Heart left ventricle (tissue), 13 donors: ENCODE measurements at regions not wholly inside any gene's neighbourhood (a gene's known extent, or its start where the extent isn't known, plus 50 kb on each side); places are given as distances from the start of the nearest gene placed in this dataset.

Experiments
- CTCF ChIP-seq, 12 donors: fragments of 200-600 bp; sonication (generic) in 4 of 12; IDR thresholded peaks; one replicate each; pipeline versions ENCODE4 v1.5.0 to v1.8.0; 2018 to 2022; ENCODE audit warnings: antibody characterized with exemption in 12 of 12, mild to moderate bottlenecking in 5 of 12
- POLR2A ChIP-seq, 2 donors: fragments of 450-650 bp; IDR thresholded peaks; one replicate each; pipeline ENCODE4 v1.6.1; 2017; ENCODE audit warnings: antibody characterized with exemption in 2 of 2, mild to moderate bottlenecking in 2 of 2, moderate library complexity in 2 of 2
- donor health status: ischemic (EF 13 %, LVEDD 7.1; RV severe dilation, severe dysfunction).
- donor health status: DM: no; HTN: yes; CAD: no.
- donor health status: DM: no; HTN: no; CAD: no.
- donor health status: ischemic (EF 25% LVEDD 6.9; RV normal size, moderate dysfunction).
- donor health status: ischemic (EF 25% LVEDD 5.7; RV mildly dilated, moderate dysfunction).
- donor health status: ischemic (EF 35%, LVEDD 5.7; RV mildly dilated, moderate dysfunction).
- donor health status: nonischemic (EF 11% LVEDD 7.7; RV severe dilation, severe dysfunction).
- donor health status: DM: yes; HTN: yes; CAD: no.
- donor health status: PGD.
- donor health status: ischemic (EF 29% LVEDD 5.4; RV normal size, mild dysfunction).
- donor health status: nonischemic (EF 23%, LVEDD 6.1; RV moderate dilation, normal function).

GRCh38 chr20:60345106-60345505 is 386.9 kb downstream of the CDH26 start:
- no peak for TF ChIP-seq CTCF (IDR thresholded peaks at IDR 0.05)
- TF ChIP-seq POLR2A (IDR thresholded peaks at IDR 0.05): no peak
